HepG2 (cell line): ENCODE measurements at regions not wholly inside any gene's neighbourhood (a gene's known extent, or its start where the extent isn't known, plus 50 kb on each side); places are given as distances from the start of the nearest gene placed in this dataset.

Experiments used
- ATAC-seq: fragments of 200-7000 bp; cut with Tn5 transposase; 3 replicates; pipeline ENCODE4 v1.9.1; 2020; ENCODE audit warnings: mild to moderate bottlenecking, moderate library complexity
- BruUV-seq: library from RNA; stranded (reverse); fragments of 400-500 nt; replicated peaks from 2 replicates; lab custom pipeline; 2021; lab: Mats Ljungman, UMichigan
- CTCF ChIA-PET: fragments of 300-600 bp; formaldehyde crosslinking; extraction: SDS; loops from one replicate; lab custom pipeline; 2021; ENCODE audit warnings: low total read pairs, inconsistent platforms, low intra/inter-chr PET ratio; lab: Yijun Ruan, JAX
- POLR2A ChIA-PET: fragments of 350-600 bp; sonication (Branson Sonifier 250); formaldehyde crosslinking; loops from one replicate; lab custom pipeline; 2020; ENCODE audit warnings: antibody characterized with exemption, inconsistent platforms; lab: Yijun Ruan, JAX
- DNase-seq: peaks from one replicate; pipeline ENCODE4 v3.0.0-alpha.2; 2015; ENCODE audit warnings: low spot score
- FAIRE-seq: peaks from 3 replicates; lab custom pipeline; 2011; peaks lifted over from hg19 to GRCh38; lab: Jason Lieb, UNC
- H2AFZ ChIP-seq: one replicate; pipeline ENCODE4 v1.6.1; 2011; ENCODE audit warnings: low read length, inconsistent platforms
- H3K27ac ChIP-seq: fragments of 300-600 bp; 3 replicates; pipeline ENCODE4 v1.8.0; 2011; ENCODE audit warnings: mixed run types, mild to moderate bottlenecking, mixed read lengths, low read length, inconsistent platforms; ENCODE audit not compliant: insufficient read depth; ENCODE audit errors: extremely low read length
- H3K27me3 ChIP-seq, 2 experiments: fragments of 200-600 bp in 1 of 2; 2 replicates in 1 of 2; 3 replicates in 1 of 2; pipeline versions ENCODE4 v1.6.0 to v1.8.0; 2011; ENCODE audit warnings: low read length in 2 of 2, mild to moderate bottlenecking in 2 of 2, moderate library complexity in 2 of 2, inconsistent platforms in 1 of 2; ENCODE audit not compliant: insufficient read depth in 2 of 2, control insufficient read depth in 1 of 2
- H3K36me3 ChIP-seq, 2 experiments: fragments of 200-600 bp in 1 of 2; replicated peaks in 1 of 2; 2 replicates in 1 of 2; 3 replicates in 1 of 2; pipeline versions ENCODE4 v1.5.1 to v1.8.0; 2011; ENCODE audit warnings: low read length in 2 of 2, inconsistent platforms in 1 of 2; ENCODE audit not compliant: insufficient read depth in 2 of 2, control insufficient read depth in 1 of 2
- H3K4me1 ChIP-seq: 2 replicates; pipeline ENCODE4 v1.5.1; 2012; ENCODE audit warnings: low read length, inconsistent platforms; ENCODE audit not compliant: insufficient read depth
- H3K4me2 ChIP-seq: 2 replicates; pipeline ENCODE4 v1.6.0; 2011; ENCODE audit warnings: low read depth, low read length, inconsistent platforms
- H3K4me3 ChIP-seq, 3 experiments: fragments of 200-600 bp in 1 of 3; sonication (generic), shearing (Covaris generic) in 1 of 3; replicated peaks in 1 of 3; 2 replicates each; pipeline ENCODE4 v1.5.1; 2011 to 2016; ENCODE audit warnings: low read length in 3 of 3, inconsistent platforms in 2 of 3, low read depth in 2 of 3, mild to moderate bottlenecking in 2 of 3, control low read depth in 1 of 3, mixed read lengths in 1 of 3; ENCODE audit not compliant: insufficient read depth in 1 of 3
- H3K79me2 ChIP-seq: one replicate; pipeline ENCODE4 v1.6.1; 2011; ENCODE audit warnings: low read length, inconsistent platforms; ENCODE audit not compliant: insufficient read depth
- H3K9ac ChIP-seq: 2 replicates; pipeline ENCODE4 v1.6.0; 2011; ENCODE audit warnings: mild to moderate bottlenecking, low read depth, low read length, inconsistent platforms; ENCODE audit not compliant: insufficient read depth
- H3K9me3 ChIP-seq: 2 replicates; pipeline ENCODE4 v1.5.1; 2012; ENCODE audit warnings: mild to moderate bottlenecking, low read length
- H4K20me1 ChIP-seq: 2 replicates; pipeline ENCODE4 v1.6.0; 2011; ENCODE audit warnings: inconsistent platforms, mild to moderate bottlenecking, low read length, moderate library complexity; ENCODE audit not compliant: insufficient read depth
- ATF4 ChIP-seq, 2 experiments: fragments of 450-650 bp in 1 of 2; sonication (generic) in 1 of 2; formaldehyde crosslinking; IDR thresholded peaks; 2 replicates each; pipeline versions ENCODE4 v1.5.0 to v1.8.0; 2020 to 2022; ENCODE audit warnings: mild to moderate bottlenecking in 1 of 2, missing genetic modification reagents in 1 of 2
- ISX ChIP-seq: sonication (generic); formaldehyde crosslinking; conservative IDR thresholded peaks from 2 replicates; pipeline ENCODE4 v1.5.0; 2020; ENCODE audit warnings: missing genetic modification reagents
- MLXIP ChIP-seq: sonication (generic); formaldehyde crosslinking; IDR thresholded peaks from 2 replicates; pipeline ENCODE4 v1.9.0; 2021; ENCODE audit warnings: missing genetic modification reagents, borderline replicate concordance
- NFE2L2 ChIP-seq: fragments of 150-350 bp; IDR thresholded peaks from 2 replicates; pipeline ENCODE4 v1.6.1; 2014; ENCODE audit warnings: low read length
- TOE1 ChIP-seq: sonication (generic); formaldehyde crosslinking; IDR thresholded peaks from 2 replicates; pipeline ENCODE4 v1.4.0; 2020; ENCODE audit warnings: mild to moderate bottlenecking, missing genetic modification reagents
- ZNF274 ChIP-seq: sonication (generic); formaldehyde crosslinking; IDR thresholded peaks from 2 replicates; pipeline ENCODE4 v1.5.1; 2020; ENCODE audit warnings: mild to moderate bottlenecking, missing genetic modification reagents
- ZNF772 ChIP-seq: sonication (generic); formaldehyde crosslinking; IDR thresholded peaks from 2 replicates; pipeline ENCODE4 v1.5.0; 2020; ENCODE audit warnings: mild to moderate bottlenecking, missing genetic modification reagents
- ZNF891 ChIP-seq: sonication (generic); formaldehyde crosslinking; IDR thresholded peaks from 2 replicates; pipeline ENCODE4 v1.5.0; 2020; ENCODE audit warnings: mild to moderate bottlenecking, missing genetic modification reagents
- WGBS: methylation state at CpG from one replicate; pipeline ENCODE4 v1.1.6; 2017; ENCODE audit warnings: low lambda C conversion rate; 5-methylcytosine and 5-hydroxymethylcytosine counted together
- in situ Hi-C: cut with HindIII; loops from 2 replicates; pipeline ENCODE4 v1.10.0; 2017; ENCODE audit warnings: low pct_unique_long_range_greater_than_20kb; ENCODE audit not compliant: extremely low pct_ligation_motif_present
- intact Hi-C: fragments of 100-400 bp; cut with micrococcal nuclease; formaldehyde crosslinking; loops from one replicate; pipeline ENCODE4 v1.10.0; 2022; ENCODE audit not compliant: unreplicated experiment
- TF ChIP-seq, protein P1 (sequence below): IDR thresholded peaks from 2 replicates; pipeline ENCODE4 v1.6.1; 2012; ENCODE audit warnings: inconsistent platforms

GRCh38 chr6:113683968-113684367 lies 173.2 kb upstream of the MARCKS start:
- POLR2A ChIA-PET: interaction anchor here (1.6 kb wide), 1 partner anchor 41 kb away, joined by 9 read pairs; no protein-coding TSS in a partner anchor
- BruUV-seq: no TSS peak
- Histone ChIP-seq H3K27ac (peak overlapping the region; percentile 24), H3K79me2 (no peaks in the 10 kb centered on the region), H3K27me3 (no peaks in the 10 kb centered on the region), H4K20me1 (no peaks in the 10 kb centered on the region), H3K4me2 (peak overlapping the region; percentile 25; the same call in 1 of the 2 replicates), H2AFZ (peak overlapping the region; percentile 32), H3K9ac (no peak overlapping the region), H3K4me1 (peaks cover 65% of the 10 kb centered on the region), H3K9me3 (no peaks in the 10 kb centered on the region)
- intact Hi-C loops: no loop called here
- 92% methylated on average over 3 of the region's 3 CpGs for WGBS
- no peak for TF ChIP-seq ZNF891 (CRISPR knock-in tag)
- TF ChIP-seq ZNF274 (CRISPR knock-in tag): no peak
- 0 out of 2 replicates have a peak, but pooled peaks have one; percentile 9 for TF ChIP-seq ZNF772 (CRISPR knock-in tag)
- TF ChIP-seq, protein P1, sequence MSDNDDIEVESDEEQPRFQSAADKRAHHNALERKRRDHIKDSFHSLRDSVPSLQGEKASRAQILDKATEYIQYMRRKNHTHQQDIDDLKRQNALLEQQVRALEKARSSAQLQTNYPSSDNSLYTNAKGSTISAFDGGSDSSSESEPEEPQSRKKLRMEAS: no peak
- no peak for TF ChIP-seq ISX (CRISPR knock-in tag)
- no peak for TF ChIP-seq TOE1 (CRISPR knock-in tag)
- 0 out of 4 replicates have a peak, but pooled peaks of 1 of the 2 experiments have one; percentile 15 for TF ChIP-seq ATF4 (CRISPR knock-in tag; IDR thresholded peaks at IDR 0.05)
- no peak for TF ChIP-seq MLXIP
- TF ChIP-seq NFE2L2: no peak
- TF ChIP-seq, all 625 proteins: peak for 2
- in situ Hi-C loops: no loop called here
- Histone ChIP-seq H3K36me3 (no peaks in the 10 kb centered on the region), H3K4me3 (no peak overlapping the region)
- FAIRE-seq: no peak
- ATAC-seq: no peak
- CTCF ChIA-PET: no interaction called here
- DNase-seq: no peak
